BE2C (cell line): ENCODE measurements at regions not wholly inside any gene's neighbourhood (a gene's known extent, or its start where the extent isn't known, plus 50 kb on each side); places are given as distances from the start of the nearest gene placed in this dataset.

Experiments
- DNase-seq: peaks from one replicate; pipeline ENCODE4 v3.0.0-alpha.2; 2020
- H3K27me3 ChIP-seq: fragments of 250-450 bp; sonication (Bioruptor Pico); 2 replicates; pipeline ENCODE4 v1.5.1; 2020; ENCODE audit warnings: mild to moderate bottlenecking
- H3K36me3 ChIP-seq: fragments of 250-450 bp; sonication (Bioruptor Pico); 2 replicates; pipeline ENCODE4 v1.5.1; 2020; ENCODE audit warnings: mild to moderate bottlenecking
- H3K4me1 ChIP-seq: fragments of 250-450 bp; sonication (Bioruptor Pico); 2 replicates; pipeline ENCODE4 v1.5.1; 2020
- H3K4me3 ChIP-seq: 2 replicates; pipeline ENCODE4 v1.5.1; 2011; ENCODE audit warnings: low read depth, low read length
- H3K9me3 ChIP-seq: fragments of 250-450 bp; sonication (Bioruptor Pico); 2 replicates; pipeline ENCODE4 v1.5.1; 2020
- TF ChIP-seq, protein P1 (sequence below): IDR thresholded peaks from 2 replicates; pipeline ENCODE4 v1.5.1; 2012; ENCODE audit warnings: mild to moderate bottlenecking, low read depth, low read length

DNA sequence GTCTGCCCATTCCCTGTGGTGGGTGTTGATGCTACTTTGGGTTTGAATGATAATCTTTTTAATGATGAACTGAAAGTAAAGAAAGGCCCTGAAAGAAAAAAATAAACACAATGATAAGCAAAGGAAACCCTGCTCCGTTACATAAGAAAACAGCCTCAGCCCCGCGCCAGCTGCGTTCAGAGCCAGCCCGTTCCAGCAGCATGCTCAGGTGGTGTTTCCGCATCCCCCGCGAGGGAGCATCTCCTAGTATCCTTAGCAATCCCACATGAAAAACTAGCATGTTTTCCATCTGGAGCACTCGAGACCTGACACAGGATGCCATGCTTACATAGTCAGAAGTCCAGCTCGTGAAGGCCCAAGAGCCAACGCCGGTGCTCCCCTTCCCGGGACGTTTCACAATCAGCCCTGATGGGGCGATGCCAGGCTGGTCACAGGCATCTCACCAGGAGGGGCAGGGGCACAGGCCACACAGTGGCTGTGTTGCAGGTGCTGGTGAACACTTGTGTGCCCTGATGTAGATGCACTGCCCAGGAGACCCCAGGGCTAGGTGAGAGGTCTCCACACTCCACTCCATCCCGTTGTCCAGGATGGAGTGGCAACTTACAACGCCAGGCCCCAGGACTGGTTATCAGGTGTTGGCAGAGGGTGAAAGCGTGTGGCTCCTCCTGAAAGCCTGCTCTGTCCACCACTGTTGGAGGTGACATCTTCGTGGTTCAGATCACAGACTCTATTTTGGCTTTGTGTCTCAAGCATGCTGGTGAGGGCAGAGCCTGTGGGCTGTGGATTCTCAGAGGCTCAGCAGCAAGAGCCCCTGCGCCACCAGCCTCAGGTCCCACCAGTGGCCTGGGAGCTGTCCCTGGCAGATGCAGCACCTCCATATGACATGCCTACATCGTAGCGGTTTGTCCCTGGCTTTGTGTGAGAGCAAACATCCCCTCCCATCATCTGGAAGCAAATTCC lies 246.8 kb upstream of the IRX1 start:
- H3K36me3 ChIP-seq: no peaks in the 10 kb centered on the region
- H3K4me3 ChIP-seq: no peak overlapping the region
- TF ChIP-seq, protein P1, sequence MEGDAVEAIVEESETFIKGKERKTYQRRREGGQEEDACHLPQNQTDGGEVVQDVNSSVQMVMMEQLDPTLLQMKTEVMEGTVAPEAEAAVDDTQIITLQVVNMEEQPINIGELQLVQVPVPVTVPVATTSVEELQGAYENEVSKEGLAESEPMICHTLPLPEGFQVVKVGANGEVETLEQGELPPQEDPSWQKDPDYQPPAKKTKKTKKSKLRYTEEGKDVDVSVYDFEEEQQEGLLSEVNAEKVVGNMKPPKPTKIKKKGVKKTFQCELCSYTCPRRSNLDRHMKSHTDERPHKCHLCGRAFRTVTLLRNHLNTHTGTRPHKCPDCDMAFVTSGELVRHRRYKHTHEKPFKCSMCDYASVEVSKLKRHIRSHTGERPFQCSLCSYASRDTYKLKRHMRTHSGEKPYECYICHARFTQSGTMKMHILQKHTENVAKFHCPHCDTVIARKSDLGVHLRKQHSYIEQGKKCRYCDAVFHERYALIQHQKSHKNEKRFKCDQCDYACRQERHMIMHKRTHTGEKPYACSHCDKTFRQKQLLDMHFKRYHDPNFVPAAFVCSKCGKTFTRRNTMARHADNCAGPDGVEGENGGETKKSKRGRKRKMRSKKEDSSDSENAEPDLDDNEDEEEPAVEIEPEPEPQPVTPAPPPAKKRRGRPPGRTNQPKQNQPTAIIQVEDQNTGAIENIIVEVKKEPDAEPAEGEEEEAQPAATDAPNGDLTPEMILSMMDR: no peak
- H3K9me3 ChIP-seq: no peaks in the 10 kb centered on the region; the same call in 1 of the 2 replicates
- H3K27me3 ChIP-seq: no peaks in the 10 kb centered on the region
- DNase-seq: no peak
- H3K4me1 ChIP-seq: no peaks in the 10 kb centered on the region

DNA sequence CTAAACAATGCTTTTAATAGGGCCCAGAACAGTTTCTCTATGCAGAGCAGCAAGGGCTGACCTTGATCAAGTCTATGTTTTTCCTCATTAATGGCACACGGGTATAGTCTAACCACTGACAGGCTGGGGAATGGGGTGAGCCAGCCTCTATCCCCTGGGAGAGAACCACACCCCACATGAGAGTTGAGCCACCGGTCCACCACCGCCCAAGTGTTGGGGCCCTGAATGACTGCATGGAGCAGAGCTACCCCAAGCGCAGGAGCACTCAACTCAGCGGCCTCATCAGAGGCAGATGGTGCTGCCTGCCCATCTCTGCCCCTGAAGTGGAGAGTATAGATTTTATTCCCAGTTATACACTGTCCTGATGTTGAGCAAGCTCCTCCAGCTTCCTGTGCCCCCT lies 247.9 kb upstream of the IRX1 start:
- Histone ChIP-seq H3K27me3 (no peaks in the 10 kb centered on the region), H3K36me3 (no peaks in the 10 kb centered on the region), H3K9me3 (no peaks in the 10 kb centered on the region; the same call in 1 of the 2 replicates), H3K4me1 (no peaks in the 10 kb centered on the region), H3K4me3 (no peak overlapping the region)
- no peak for DNase-seq
- TF ChIP-seq, protein P1: no peak

DNA sequence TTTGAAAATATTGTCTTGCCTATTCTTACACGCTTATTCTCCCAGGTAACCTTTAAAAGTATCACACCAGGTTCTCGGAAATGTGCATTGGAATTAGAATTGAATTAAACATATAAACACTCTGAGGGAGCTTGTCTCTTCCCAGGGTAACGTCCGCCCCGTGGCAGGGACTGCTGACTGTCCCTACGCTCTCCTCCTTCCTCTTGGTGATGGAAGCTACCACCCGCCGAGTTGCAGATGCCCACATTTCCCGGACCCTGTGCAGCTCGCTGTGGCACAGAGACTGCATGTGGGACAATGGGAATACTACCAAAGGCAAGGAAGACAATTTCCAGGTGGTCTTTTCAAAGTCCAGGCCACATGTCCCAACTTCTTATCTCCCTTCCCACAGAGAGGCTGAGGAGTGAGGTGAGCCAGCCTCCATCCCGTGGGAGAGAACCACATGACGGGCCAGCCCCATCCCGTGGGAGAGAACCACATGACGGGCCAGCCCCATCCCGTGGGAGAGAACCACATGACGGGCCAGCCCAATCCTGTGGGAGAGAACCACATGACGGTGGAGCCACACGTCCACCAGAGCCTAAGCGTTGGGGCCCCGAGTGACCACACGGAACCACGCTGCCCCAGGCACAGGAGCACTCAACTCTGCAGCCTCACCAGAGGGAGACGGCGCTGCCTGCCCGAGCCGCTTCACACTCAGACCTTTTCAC lies 249.4 kb upstream of the IRX1 start:
- Histone ChIP-seq H3K4me3 (no peak overlapping the region), H3K4me1 (no peaks in the 10 kb centered on the region), H3K36me3 (no peaks in the 10 kb centered on the region), H3K9me3 (no peaks in the 10 kb centered on the region; the same call in 1 of the 2 replicates), H3K27me3 (no peaks in the 10 kb centered on the region)
- TF ChIP-seq, protein P1: no peak
- DNase-seq: no peak

DNA sequence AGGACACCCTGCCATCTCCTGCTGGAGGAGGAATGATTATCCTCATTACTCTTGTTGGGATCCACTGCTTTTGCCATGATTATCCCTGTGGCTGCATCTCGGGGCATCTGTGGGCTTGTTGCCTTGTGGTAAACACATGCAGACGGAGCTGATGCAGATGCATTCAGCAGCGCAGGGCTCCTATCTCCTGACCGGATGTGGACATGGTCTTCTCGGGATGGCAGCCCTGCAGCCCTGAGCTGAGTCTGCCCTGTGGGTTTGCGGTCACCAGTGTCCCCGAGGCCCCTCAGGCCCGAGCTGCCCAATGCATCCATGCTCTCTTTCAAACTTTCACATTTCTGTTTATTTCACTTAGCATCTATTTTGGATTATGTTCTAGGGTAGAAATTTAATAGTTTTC lies 250.4 kb upstream of the IRX1 start:
- Histone ChIP-seq H3K27me3 (no peaks in the 10 kb centered on the region), H3K36me3 (no peaks in the 10 kb centered on the region), H3K9me3 (no peaks in the 10 kb centered on the region; the same call in 1 of the 2 replicates), H3K4me1 (no peaks in the 10 kb centered on the region), H3K4me3 (no peak overlapping the region)
- DNase-seq: no peak
- TF ChIP-seq, protein P1: no peak

DNA sequence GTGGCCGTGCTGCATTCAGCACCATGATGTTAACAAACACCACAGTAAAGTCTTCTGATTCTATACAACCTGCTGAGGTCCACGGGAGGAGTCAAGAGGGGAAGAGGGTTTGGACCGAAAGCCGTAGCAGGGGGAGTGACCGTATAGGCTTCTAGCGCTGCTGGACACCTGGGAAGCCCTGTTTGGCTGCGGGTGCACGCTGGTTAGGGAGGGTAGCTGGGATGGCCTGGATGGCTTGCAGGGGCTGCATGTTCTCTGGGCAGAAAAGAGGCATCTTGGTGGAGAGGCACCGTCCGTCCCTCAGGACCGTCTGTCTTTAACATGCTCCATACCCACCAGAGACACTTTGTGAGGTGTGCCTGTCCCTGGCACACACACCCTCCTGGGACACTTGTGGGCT lies 251.0 kb upstream of the IRX1 start:
- no peaks in the 10 kb centered on the region for H3K9me3 ChIP-seq
- H3K36me3 ChIP-seq: no peaks in the 10 kb centered on the region
- no peaks in the 10 kb centered on the region for H3K4me1 ChIP-seq
- H3K27me3 ChIP-seq: no peaks in the 10 kb centered on the region
- no peak overlapping the region for H3K4me3 ChIP-seq
- TF ChIP-seq, protein P1: no peak
- no peak for DNase-seq
